Fibroblast of mammary gland (primary cell): ENCODE measurements at regions not wholly inside any gene's neighbourhood (a gene's known extent, or its start where the extent isn't known, plus 50 kb on each side); places are given as distances from the start of the nearest gene placed in this dataset.
A peak's percentile ranks its signal among the peaks of the same experiment; 100 is the strongest.

Experiments
- DNase-seq: peaks from one replicate; pipeline ENCODE4 v3.0.0-alpha.2; 2010; ENCODE audit warnings: low read depth
- H3K4me3 ChIP-seq: 2 replicates; pipeline ENCODE4 v1.5.1; 2011; ENCODE audit warnings: low read depth, mild to moderate bottlenecking, low read length, moderate library complexity; ENCODE audit not compliant: control insufficient read depth
- TF ChIP-seq, protein P1 (sequence below): conservative IDR thresholded peaks from 2 replicates; pipeline ENCODE4 v1.5.1; 2011; ENCODE audit warnings: low read depth, low read length, inconsistent platforms; ENCODE audit not compliant: control insufficient read depth, insufficient read depth

GRCh38 chr16:85215478-85216118 is 103.3 kb upstream of the CIBAR2 start:
- no peak overlapping the region for H3K4me3 ChIP-seq
- TF ChIP-seq, protein P1, sequence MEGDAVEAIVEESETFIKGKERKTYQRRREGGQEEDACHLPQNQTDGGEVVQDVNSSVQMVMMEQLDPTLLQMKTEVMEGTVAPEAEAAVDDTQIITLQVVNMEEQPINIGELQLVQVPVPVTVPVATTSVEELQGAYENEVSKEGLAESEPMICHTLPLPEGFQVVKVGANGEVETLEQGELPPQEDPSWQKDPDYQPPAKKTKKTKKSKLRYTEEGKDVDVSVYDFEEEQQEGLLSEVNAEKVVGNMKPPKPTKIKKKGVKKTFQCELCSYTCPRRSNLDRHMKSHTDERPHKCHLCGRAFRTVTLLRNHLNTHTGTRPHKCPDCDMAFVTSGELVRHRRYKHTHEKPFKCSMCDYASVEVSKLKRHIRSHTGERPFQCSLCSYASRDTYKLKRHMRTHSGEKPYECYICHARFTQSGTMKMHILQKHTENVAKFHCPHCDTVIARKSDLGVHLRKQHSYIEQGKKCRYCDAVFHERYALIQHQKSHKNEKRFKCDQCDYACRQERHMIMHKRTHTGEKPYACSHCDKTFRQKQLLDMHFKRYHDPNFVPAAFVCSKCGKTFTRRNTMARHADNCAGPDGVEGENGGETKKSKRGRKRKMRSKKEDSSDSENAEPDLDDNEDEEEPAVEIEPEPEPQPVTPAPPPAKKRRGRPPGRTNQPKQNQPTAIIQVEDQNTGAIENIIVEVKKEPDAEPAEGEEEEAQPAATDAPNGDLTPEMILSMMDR: no peak

DNA sequence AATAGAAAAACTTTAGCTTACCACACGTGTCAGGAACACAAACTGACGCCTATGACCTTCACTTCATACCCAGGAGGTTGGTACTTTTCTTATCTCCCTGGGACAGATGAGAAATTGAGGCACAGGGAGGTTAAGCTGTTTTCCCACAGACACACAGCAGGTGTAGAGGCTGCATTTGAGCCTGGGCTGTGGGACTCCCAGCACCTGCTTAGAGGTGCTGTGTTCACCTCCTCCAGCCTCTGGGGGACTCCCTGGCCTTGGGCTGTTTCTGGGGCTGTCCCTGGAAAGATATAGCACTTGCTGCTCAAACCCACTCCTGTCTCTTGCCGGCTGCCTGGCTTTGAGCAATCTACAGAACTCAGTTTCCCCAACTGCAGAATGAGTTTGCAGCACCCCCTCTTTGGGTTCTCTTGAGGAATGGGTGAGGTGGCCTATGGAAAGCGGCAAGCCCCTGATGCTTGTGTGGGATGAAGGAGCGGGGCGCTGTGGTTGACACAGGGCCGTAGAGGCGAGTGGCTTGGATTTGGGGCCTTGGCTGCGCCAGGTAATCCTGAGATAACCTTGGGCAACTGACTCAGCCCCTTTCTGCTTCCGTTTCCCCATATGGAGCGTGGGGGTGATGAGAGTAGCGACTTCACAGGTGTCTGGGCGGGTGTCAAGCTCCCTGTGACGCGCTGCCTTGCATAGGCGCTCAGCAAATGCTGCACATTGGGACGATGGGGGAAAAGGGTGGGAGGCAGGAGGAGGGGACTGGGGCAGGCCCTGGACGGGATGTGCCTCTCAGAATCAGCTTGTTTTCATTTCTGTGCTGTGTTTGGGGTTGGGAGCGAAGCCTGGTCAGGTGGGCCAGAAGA is 104.5 kb upstream of the CIBAR2 start:
- no peak for DNase-seq
- H3K4me3 ChIP-seq: no peak overlapping the region

More at GRCh38 chr16:85215478-85216118, 103.3 kb upstream of the CIBAR2 start:
- no peak for DNase-seq

GRCh38 chr16:85220125-85220839 is 108.0 kb upstream of the CIBAR2 start:
- TF ChIP-seq, protein P1: no peak
- H3K4me3 ChIP-seq: peak overlapping the region; percentile 21
- peak; percentile 82 for DNase-seq

More for the DNA sequence above, 104.5 kb upstream of the CIBAR2 start:
- TF ChIP-seq, protein P1: no peak

- no peak for DNase-seq
- TF ChIP-seq, protein P1: no peak
- H3K4me3 ChIP-seq: no peak overlapping the region
Measured at GRCh38 chr16:85220964-85221731, 108.9 kb upstream of the CIBAR2 start.

- no peak overlapping the region for H3K4me3 ChIP-seq
- TF ChIP-seq, protein P1: no peak
- DNase-seq: no peak
Measured at GRCh38 chr16:85221771-85222154, 109.5 kb upstream of the CIBAR2 start.
